ENCODE measurements at regions not wholly inside any gene's neighbourhood (a gene's known extent, or its start where the extent isn't known, plus 50 kb on each side); places are given as distances from the start of the nearest gene placed in this dataset.

DNA sequence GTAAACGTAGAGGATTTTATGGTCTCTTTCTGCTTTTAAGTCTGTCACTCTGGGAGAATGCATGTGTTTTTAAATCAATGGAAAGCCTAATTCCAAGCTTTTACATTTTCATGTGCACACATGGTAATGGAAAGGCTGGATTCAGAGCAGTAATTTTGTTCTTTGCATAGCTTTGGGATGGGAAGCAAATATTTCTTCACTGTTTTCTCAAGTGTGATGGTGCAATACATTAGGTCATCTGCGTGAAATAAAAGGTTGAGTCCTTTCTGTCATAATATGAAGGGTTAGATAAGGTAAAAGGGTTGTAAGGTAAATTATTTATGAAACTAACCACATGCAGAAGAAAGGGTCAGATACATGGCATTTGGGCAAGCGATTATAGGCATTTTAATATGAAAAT, 88.2 kb upstream of the NR3C1 start (continued):
- TF ChIP-seq, protein P1, sequence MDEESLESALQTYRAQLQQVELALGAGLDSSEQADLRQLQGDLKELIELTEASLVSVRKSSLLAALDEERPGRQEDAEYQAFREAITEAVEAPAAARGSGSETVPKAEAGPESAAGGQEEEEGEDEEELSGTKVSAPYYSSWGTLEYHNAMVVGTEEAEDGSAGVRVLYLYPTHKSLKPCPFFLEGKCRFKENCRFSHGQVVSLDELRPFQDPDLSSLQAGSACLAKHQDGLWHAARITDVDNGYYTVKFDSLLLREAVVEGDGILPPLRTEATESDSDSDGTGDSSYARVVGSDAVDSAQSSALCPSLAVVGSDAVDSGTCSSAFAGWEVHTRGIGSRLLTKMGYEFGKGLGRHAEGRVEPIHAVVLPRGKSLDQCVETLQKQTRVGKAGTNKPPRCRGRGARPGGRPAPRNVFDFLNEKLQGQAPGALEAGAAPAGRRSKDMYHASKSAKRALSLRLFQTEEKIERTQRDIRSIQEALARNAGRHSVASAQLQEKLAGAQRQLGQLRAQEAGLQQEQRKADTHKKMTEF (CRISPR knock-in tag; IDR thresholded peaks at IDR 0.05) = 0 out of 2 replicates have a peak, but pooled peaks have one; percentile 34
- TF ChIP-seq SOX6 (IDR thresholded peaks at IDR 0.05) = no peak
- TF ChIP-seq SOX6 (CRISPR knock-in tag; IDR thresholded peaks at IDR 0.05) = peak; percentile 33; the same call in 1 of the 2 replicates
- TF ChIP-seq NFKBIZ (CRISPR knock-in tag; IDR thresholded peaks at IDR 0.05) = peak; percentile 52; the same call in 1 of the 2 replicates
- TF ChIP-seq ZNF333 (CRISPR knock-in tag; IDR thresholded peaks at IDR 0.05; ENCODE audit: borderline replicate concordance) = no peak
- no peak for TF ChIP-seq FOSL2 (CRISPR knock-in tag; IDR thresholded peaks at IDR 0.05)
- TF ChIP-seq SAFB2 (CRISPR knock-in tag; IDR thresholded peaks at IDR 0.05; ENCODE audit: borderline replicate concordance, low read depth) = no peak
- peak; percentile 49; the same call in 1 of the 2 replicates for TF ChIP-seq FOXJ3 (CRISPR knock-in tag; IDR thresholded peaks at IDR 0.05; ENCODE audit: borderline replicate concordance)
- TF ChIP-seq RARA (CRISPR knock-in tag; IDR thresholded peaks at IDR 0.05) = peak; percentile 58
- TF ChIP-seq NCOA1 (CRISPR knock-in tag; IDR thresholded peaks at IDR 0.05) = 0 out of 2 replicates have a peak, but pooled peaks have one; percentile 27
- peak; percentile 49; the same call in 1 of the 2 replicates for TF ChIP-seq NCOR1 (IDR thresholded peaks at IDR 0.05; ENCODE audit: borderline replicate concordance, low read length)
- no peak for TF ChIP-seq ZNF3 (CRISPR knock-in tag; IDR thresholded peaks at IDR 0.05)
- 0 out of 2 replicates have a peak, but pooled peaks have one; percentile 27 for TF ChIP-seq KMT2B (CRISPR knock-in tag; IDR thresholded peaks at IDR 0.05)
- TF ChIP-seq ZNF557 (CRISPR knock-in tag; IDR thresholded peaks at IDR 0.05) = no peak
- peak; percentile 21; the same call in 1 of the 2 replicates for TF ChIP-seq TCF7 (IDR thresholded peaks at IDR 0.05; ENCODE audit: low read depth)
- no peak for TF ChIP-seq SOX13 (IDR thresholded peaks at IDR 0.05)
- TF ChIP-seq SOX13 (CRISPR knock-in tag; conservative IDR thresholded peaks at IDR 0.05 in 1 of 2, IDR thresholded peaks at IDR 0.05 in 1 of 2) = peak in 1 of 2 experiments; percentile 60; a peak in 2 of 4 replicates
- TF ChIP-seq, protein P2, sequence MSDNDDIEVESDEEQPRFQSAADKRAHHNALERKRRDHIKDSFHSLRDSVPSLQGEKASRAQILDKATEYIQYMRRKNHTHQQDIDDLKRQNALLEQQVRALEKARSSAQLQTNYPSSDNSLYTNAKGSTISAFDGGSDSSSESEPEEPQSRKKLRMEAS (IDR thresholded peaks at IDR 0.05) = no peak
- TF ChIP-seq, protein P3, sequence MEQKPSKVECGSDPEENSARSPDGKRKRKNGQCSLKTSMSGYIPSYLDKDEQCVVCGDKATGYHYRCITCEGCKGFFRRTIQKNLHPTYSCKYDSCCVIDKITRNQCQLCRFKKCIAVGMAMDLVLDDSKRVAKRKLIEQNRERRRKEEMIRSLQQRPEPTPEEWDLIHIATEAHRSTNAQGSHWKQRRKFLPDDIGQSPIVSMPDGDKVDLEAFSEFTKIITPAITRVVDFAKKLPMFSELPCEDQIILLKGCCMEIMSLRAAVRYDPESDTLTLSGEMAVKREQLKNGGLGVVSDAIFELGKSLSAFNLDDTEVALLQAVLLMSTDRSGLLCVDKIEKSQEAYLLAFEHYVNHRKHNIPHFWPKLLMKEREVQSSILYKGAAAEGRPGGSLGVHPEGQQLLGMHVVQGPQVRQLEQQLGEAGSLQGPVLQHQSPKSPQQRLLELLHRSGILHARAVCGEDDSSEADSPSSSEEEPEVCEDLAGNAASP (CRISPR knock-in tag; IDR thresholded peaks at IDR 0.05; ENCODE audit: borderline replicate concordance) = peak; percentile 92; the same call in 1 of the 2 replicates
- TF ChIP-seq, protein P4, sequence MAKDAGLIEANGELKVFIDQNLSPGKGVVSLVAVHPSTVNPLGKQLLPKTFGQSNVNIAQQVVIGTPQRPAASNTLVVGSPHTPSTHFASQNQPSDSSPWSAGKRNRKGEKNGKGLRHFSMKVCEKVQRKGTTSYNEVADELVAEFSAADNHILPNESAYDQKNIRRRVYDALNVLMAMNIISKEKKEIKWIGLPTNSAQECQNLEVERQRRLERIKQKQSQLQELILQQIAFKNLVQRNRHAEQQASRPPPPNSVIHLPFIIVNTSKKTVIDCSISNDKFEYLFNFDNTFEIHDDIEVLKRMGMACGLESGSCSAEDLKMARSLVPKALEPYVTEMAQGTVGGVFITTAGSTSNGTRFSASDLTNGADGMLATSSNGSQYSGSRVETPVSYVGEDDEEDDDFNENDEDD (CRISPR knock-in tag; IDR thresholded peaks at IDR 0.05; ENCODE audit: borderline replicate concordance) = no peak
- TF ChIP-seq NR2C2 (CRISPR knock-in tag; IDR thresholded peaks at IDR 0.05; ENCODE audit: borderline replicate concordance) = peak; percentile 45; the same call in 1 of the 2 replicates
- TF ChIP-seq ZMYM4 (CRISPR knock-in tag; IDR thresholded peaks at IDR 0.05) = peak; percentile 33; the same call in 1 of the 2 replicates
- TF ChIP-seq, protein P5, sequence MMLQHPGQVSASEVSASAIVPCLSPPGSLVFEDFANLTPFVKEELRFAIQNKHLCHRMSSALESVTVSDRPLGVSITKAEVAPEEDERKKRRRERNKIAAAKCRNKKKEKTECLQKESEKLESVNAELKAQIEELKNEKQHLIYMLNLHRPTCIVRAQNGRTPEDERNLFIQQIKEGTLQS (CRISPR knock-in tag; IDR thresholded peaks at IDR 0.05) = peak; percentile 53; the same call in 1 of the 2 replicates
- no peak for TF ChIP-seq ZNF138 (CRISPR knock-in tag; IDR thresholded peaks at IDR 0.05; ENCODE audit: low read depth)
- TF ChIP-seq SOX5 (CRISPR knock-in tag; IDR thresholded peaks at IDR 0.05; ENCODE audit: borderline replicate concordance) = peak; percentile 46; the same call in 1 of the 2 replicates

Data from HepG2 (cell line).